KOPT-K1 (cell line): ENCODE measurements at regions not wholly inside any gene's neighbourhood (a gene's known extent, or its start where the extent isn't known, plus 50 kb on each side); places are given as distances from the start of the nearest gene placed in this dataset.
"Not testable (repeated sequence)": the region's sequence is repeated elsewhere in the genome, so short reads cannot be mapped to it uniquely, and the experiment has no call there.

Experiments used
- H3K27ac ChIP-seq: fragments of 200-600 bp; sonication (generic); 2 replicates; pipeline ENCODE4 v1.5.1; 2016; ENCODE audit warnings: antibody characterized with exemption, mild to moderate bottlenecking, low read depth, low read length; ENCODE audit not compliant: poor library complexity, severe bottlenecking
- H3K36me3 ChIP-seq: fragments of 200-600 bp; sonication (generic); 2 replicates; pipeline ENCODE4 v1.5.1; 2017; ENCODE audit warnings: antibody characterized with exemption, mild to moderate bottlenecking, low read length, moderate library complexity; ENCODE audit not compliant: insufficient read depth
- H3K9me3 ChIP-seq: fragments of 200-600 bp; sonication (generic); 2 replicates; pipeline ENCODE4 v1.5.1; 2017; ENCODE audit warnings: antibody characterized with exemption, low read length, mild to moderate bottlenecking; ENCODE audit not compliant: insufficient read depth, poor library complexity, severe bottlenecking

DNA sequence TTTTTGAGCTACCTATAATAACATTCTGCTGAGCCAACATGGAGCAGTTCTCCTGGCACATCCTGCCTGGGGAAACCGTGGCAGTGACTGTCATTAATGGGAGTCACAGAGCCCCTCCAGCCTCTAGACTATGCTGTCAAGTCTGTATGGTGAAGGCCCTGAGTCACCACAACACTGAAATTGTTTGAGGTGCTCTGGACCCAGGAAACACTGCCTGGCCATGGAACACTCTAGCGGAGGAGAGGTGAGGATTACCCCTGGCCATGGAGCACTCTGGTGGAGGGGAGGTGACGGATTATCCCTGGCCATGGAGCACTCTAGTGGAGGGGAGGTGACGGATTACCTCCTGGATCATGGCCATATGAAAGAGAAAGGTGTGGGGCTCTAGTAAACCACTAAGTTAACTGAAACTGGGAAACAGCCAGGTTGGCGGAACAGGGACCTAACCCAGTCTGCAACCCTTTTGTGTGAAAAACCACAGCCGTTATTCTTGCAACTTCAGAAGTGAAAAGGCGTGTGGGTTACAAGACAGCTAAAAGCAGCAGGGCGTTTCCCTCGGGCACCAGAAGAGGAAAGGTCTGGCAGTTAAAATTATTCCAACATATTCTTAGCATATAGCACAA lies 156.7 kb downstream of the KCNJ12 start:
- H3K36me3 ChIP-seq, result peaks cover 37% of the 10 kb centered on the region
- H3K9me3 ChIP-seq, result peaks cover 18% of the 10 kb centered on the region
- peak overlapping the region; percentile 86 for H3K27ac ChIP-seq

DNA sequence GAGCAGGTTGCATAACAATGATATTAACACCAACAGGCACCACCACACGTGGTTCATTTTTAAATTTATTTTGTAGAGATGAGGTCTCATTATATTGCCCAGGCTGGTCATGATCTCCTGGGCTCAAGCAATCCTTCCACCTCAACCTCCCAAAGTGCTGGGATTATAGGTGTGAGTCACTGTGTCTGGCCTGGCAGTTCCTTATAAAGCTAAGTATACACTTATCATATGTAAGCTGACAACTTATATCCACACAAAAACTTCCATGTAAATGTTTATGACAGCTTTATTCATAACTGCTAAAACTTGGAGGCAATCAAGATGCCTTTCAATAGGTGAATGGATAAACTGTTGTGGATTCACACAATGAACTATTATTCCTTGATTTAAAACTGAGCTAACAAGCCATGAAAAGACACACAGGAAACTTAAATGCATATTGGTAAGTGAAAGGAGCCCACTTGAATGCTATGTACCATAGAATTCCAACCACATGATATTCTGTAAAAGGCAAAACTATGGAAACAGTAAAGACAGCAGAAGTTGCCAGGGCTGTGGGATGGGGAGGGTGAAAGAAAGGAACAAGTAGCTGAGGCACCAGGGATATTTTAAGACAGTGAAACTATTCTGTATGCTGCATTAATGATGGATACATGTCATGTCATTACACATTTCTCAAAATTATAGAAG lies 156.5 kb upstream of the KCNJ18 start:
- peaks cover 64% of the 10 kb centered on the region for H3K36me3 ChIP-seq
- H3K9me3 ChIP-seq, result peaks cover 33% of the 10 kb centered on the region
- H3K27ac ChIP-seq, result no peak overlapping the region

- Histone ChIP-seq H3K9me3 (peaks cover 33% of the 10 kb centered on the region), H3K36me3 (peaks cover 70% of the 10 kb centered on the region), H3K27ac (no peak overlapping the region)
Observed at GRCh38 chr17:21537302-21537701, 155.0 kb upstream of the KCNJ18 start.

- peaks cover 33% of the 10 kb centered on the region for H3K9me3 ChIP-seq
- H3K27ac ChIP-seq, result no peak overlapping the region
- peaks cover 81% of the 10 kb centered on the region for H3K36me3 ChIP-seq
Observed at GRCh38 chr17:21538615-21539014, 153.7 kb upstream of the KCNJ18 start.

DNA sequence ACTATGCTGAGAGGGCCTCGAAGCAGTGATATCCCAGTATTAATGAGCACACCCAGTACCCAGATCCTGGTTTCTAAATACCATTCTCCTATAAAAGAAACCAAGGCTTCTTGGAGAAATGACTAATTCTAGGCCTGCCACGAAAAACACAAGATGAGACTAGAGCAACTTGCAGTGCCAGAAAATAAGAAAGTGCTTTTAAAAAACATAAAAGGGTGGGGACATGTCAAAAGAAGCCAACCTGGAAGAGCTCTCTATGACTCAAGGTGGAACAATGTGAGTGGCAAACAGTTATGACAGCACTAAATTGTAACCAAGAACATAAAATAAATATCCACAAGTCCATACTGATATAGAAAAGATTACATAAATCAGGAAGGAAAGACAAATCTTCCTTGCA lies 153.2 kb upstream of the KCNJ18 start:
- Histone ChIP-seq H3K36me3 (peaks cover 81% of the 10 kb centered on the region), H3K27ac (no peak overlapping the region), H3K9me3 (peaks cover 33% of the 10 kb centered on the region)

- Histone ChIP-seq H3K27ac (no peak overlapping the region), H3K36me3 (peaks cover 74% of the 10 kb centered on the region), H3K9me3 (peaks cover 33% of the 10 kb centered on the region)
Observed at GRCh38 chr17:21540502-21540901, 151.8 kb upstream of the KCNJ18 start.

- peaks cover 86% of the 10 kb centered on the region for H3K36me3 ChIP-seq
- H3K27ac ChIP-seq, result no peak overlapping the region
- H3K9me3 ChIP-seq, result peaks cover 23% of the 10 kb centered on the region
Observed at GRCh38 chr17:21542070-21542469, 150.3 kb upstream of the KCNJ18 start.

DNA sequence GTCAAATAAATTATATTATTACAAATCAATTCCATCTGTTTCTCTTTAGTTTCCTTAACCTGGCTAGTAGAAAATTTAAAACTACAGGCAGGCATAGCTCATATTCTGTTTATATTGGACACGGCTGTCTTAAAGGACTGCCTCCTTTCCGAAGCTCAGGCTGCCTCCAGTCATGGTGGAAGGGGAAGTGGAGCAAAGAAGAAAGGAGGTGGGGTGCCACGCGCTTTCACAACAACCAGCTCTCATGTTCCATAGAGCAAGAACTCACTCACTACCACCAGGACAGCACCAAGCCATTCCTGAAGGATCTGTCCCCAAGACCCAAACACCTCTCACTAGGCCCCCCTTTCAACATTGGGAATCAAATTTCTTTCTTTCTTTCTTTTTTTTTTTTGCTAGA lies 149.3 kb upstream of the KCNJ18 start:
- Histone ChIP-seq H3K9me3 (peaks cover 14% of the 10 kb centered on the region), H3K27ac (no peak overlapping the region), H3K36me3 (peaks cover 77% of the 10 kb centered on the region)

- Histone ChIP-seq H3K9me3 (no peaks in the 10 kb centered on the region), H3K27ac (no peak overlapping the region), H3K36me3 (peaks cover 72% of the 10 kb centered on the region)
Observed at GRCh38 chr17:21545064-21545463, 147.3 kb upstream of the KCNJ18 start.

DNA sequence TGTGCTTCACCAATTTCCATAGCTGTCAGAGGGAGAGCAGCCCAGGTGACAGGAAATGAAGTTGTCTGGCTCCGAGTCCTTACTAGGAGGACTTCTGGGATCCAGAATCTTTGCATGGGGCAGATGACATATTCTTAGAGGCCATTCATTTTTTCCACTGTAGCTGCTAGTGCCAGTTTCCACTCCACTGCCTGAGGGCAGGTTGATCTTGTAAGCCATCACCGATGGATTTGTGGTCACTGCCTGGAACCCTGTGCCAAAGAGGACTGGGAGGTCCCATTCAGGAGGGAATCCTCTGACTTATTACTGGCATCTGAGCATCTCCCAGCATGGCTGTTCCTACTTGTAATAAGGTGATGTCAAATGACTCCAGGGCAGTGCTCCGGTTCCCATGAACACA lies 144.1 kb upstream of the KCNJ18 start:
- Histone ChIP-seq H3K27ac (no peak overlapping the region), H3K9me3 (no peaks in the 10 kb centered on the region), H3K36me3 (peaks cover 43% of the 10 kb centered on the region)

- peaks cover 33% of the 10 kb centered on the region for H3K36me3 ChIP-seq
- H3K27ac ChIP-seq, result no peak overlapping the region
- no peaks in the 10 kb centered on the region for H3K9me3 ChIP-seq
Observed at GRCh38 chr17:21549107-21549687, 143.1 kb upstream of the KCNJ18 start.

GRCh38 chr17:21550031-21550430 lies 142.3 kb upstream of the KCNJ18 start:
- H3K27ac ChIP-seq, H3K9me3 ChIP-seq: not testable (repeated sequence)
- peaks cover 29% of the 10 kb centered on the region for H3K36me3 ChIP-seq

DNA sequence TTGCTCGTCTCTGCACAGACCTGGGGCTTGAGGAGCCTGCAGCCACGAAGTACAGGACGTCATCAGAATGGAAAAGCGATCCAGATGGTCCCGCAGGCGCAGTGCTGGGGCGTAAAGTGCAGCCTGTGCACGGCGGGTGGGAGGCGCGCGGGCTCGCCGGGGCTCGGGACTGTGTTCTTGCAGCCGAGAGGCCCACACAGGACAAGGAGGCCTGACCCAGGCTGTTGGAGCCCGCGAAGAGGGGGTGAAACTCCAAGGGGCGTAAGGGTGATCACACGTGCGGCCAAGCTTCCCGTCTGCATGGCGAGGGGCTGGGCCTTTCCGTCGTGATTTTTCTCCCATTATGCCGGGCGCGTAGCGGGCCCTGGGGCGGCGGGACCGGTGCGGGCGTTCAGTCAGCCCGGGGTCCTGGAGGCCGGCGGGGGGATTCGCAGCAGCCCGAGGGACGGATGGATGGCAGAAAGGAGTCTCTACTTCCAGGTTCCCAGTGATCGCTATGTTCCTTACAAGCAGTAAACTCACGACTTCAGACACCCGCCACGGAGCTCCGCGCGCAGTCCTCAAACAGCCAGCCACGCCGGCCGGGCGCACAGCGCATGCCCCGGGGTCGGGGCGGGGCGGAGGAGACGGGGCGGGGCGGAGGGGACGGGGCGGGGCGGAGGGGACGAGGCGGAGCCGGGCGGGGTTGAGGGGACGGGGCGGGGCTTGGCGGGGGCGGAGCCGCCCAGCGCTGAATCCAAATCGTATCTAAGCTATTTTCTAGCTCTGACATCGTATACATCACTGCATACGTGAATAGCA lies 141.0 kb upstream of the KCNJ18 start:
- no peaks in the 10 kb centered on the region for H3K9me3 ChIP-seq
- H3K27ac ChIP-seq, result peak overlapping the region; percentile 49
- H3K36me3 ChIP-seq, result peaks cover 21% of the 10 kb centered on the region

DNA sequence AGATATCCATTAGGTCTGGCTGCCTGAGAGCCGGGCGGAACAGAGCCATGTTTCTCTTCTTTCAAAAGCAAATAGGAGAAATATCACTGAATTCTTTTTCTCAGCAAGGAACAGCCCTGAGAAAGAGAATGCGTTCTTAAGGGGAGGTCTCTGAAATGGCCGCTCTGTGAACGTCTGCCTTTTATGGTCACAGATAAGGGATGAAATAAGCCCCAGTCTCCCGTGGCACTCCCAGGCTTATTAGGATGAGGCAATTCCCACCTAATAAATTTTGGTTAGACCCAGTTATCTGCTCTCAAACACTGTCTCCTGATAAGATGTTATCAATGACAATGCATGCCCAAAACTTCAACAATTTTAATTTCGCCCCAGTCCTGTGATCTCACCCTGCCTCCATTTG lies 133.4 kb upstream of the KCNJ18 start:
- H3K36me3 ChIP-seq, H3K27ac ChIP-seq, H3K9me3 ChIP-seq: not testable (repeated sequence)

- Histone ChIP-seq H3K36me3 (no peaks in the 10 kb centered on the region), H3K27ac (no peak overlapping the region)
Observed at GRCh38 chr17:21564262-21564661, 128.1 kb upstream of the KCNJ18 start.

More at GRCh38 chr17:21564262-21564661, 128.1 kb upstream of the KCNJ18 start:
- H3K9me3 ChIP-seq, result no peaks in the 10 kb centered on the region
